Mucosa of gallbladder (tissue), 1 donor: ENCODE measurements at regions not wholly inside any gene's neighbourhood (a gene's known extent, or its start where the extent isn't known, plus 50 kb on each side); places are given as distances from the start of the nearest gene placed in this dataset.

ENCODE experiments used
- DNase-seq: peaks from one replicate; pipeline ENCODE4 v3.0.0-alpha.2; 2020; ENCODE audit warnings: low spot score
- donor health status: DM: no; HTN: no; CAD: no.

DNA sequence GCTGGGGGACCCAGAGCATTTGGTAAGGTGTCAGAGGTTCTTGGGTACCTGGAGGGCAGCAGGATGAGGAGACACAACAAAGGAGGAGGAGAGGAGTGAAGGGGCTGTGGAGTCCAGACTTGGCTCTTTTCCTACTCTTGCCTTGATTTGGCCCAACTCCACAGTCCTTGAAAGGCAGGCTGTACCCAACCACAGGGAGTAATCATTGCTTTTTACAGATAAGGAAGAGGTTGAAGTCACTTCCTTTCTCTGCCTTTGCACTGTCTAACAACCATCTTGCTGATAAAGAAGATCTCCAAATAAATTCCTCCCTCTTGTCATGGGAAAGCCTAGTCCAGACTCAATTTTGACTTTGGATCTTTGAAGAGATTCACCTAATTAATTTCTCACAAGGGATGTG lies 226.8 kb upstream of the HMGA2 start:
- no peak for DNase-seq

DNA sequence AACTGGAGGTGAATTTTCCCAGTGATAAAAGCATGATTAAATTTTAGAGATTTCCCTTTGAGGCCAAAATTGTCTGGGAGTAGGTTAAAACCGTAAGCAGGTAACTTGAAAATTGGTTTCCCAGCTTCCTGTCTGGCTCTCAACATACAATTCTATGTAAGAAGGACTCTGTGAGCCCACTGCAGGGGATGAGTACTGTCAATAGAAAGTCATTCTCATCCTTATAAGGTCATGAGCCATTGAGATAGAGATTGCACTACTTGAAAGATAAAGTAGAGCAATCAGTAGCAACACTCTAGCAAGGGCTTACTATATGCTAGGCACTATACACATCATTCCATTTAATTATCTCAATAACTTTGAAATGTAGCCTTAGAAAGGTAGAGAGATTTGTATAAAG lies 225.6 kb upstream of the HMGA2 start:
- no peak for DNase-seq

DNA sequence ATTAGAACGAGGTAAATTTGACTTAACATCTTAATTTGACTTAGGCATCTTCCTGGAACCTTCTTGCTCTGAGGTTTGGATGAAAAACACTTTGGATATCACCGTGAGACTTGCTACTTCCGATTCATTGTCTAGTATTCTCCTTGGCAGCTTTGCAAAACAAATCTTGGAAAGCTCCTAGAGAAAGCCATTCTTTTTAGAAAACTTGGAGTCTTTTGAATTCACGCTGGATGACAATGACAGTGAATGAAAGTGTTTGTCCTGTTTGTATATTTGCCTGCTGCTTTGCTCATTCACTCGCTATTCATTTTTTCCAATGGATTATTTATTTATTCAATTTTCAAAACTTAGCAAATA lies 222.1 kb upstream of the HMGA2 start:
- no peak for DNase-seq

DNA sequence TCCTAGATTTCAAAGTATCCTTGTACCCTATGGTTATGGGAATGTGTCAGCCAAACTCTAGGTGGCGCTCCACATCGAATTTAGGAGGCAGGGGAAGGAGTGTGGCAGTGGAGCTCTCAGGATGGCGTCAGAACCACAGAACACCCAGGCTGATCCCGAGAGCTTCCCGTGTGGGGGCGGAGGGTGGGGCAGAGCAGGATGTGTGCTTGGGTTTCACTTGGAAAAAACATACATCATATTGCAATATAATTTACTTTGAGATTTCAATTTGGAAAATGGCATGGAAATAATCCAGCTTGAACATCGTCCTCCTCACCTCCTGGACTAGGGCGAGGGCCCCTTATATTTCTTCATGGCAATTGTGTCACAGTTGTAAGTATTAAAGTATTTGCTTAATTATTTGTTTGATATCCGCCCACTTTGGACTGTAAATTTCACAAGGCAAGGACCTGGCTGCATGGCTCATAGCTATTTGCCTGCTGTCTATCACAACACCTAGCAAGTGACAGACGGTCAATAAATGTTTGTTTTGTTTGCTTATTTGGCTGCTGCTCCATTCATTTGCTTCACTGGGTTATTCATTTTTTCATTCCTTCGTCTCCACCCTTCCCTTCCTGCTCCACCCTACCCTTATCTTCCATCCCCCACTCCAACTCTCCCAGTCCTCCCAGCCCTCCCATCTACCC lies 221.5 kb upstream of the HMGA2 start:
- DNase-seq, result peak; percentile 60

DNA sequence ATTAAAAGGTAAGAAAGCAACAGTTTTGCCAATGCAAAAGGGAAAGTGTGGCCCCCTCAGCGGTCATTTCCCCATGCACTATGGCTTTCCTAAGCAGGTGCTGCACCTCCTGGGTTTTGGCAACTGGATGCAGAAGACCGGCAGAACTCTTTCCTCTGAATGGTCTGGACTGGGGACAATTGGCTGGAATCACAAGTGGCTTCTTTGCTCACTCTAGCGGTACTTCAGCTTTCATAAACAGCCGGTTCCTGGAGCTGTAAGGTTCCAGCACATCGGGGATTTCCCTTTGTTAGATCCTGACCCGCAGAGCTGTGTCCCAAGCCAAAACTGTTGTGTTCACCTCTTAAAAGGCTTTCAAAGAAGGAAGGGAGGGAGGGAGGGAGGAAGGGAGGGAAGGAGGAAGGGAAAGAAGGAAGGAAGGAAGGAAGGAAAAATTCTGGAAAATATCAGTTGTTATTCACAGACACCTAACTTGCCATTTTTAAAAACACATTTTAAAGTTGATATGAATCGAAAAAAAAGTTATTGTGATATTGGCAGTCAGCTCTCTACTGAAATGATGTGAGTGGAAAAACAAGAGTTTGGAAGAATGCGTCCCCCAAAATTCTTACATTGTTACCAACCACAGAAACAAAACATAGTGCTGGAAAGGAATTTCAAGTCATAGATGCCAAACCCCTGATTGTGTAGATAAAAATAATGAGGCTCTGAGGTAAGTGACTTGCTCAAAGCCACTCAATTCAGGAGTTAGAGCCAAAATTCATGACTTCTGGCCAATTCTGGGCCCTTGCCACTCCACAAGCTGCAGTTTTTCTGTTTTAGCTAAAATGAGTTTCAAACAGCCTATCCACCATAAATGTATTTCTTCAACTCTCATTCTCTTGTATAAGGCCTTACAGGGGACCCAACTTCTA lies 220.6 kb upstream of the HMGA2 start:
- DNase-seq, result peak; percentile 32

DNA sequence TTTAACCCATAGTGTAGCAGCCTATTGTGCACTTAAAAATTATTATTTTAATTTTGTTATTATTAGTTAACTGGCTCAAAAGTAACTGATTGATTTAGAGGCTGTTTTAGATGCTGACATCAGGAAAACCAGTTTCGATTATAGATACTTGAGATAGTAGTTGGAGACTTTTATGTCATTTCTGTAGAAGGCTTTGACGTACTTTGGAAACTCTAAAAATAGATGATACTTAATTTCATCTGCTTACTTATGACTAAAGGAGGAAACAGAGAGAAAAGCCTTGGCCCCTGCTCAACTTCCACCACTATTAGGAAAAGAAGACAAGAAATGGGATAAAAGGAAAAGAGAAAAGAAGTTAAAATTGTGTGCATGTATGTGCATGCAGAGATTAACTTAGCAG lies 219.3 kb upstream of the HMGA2 start:
- no peak for DNase-seq

DNA sequence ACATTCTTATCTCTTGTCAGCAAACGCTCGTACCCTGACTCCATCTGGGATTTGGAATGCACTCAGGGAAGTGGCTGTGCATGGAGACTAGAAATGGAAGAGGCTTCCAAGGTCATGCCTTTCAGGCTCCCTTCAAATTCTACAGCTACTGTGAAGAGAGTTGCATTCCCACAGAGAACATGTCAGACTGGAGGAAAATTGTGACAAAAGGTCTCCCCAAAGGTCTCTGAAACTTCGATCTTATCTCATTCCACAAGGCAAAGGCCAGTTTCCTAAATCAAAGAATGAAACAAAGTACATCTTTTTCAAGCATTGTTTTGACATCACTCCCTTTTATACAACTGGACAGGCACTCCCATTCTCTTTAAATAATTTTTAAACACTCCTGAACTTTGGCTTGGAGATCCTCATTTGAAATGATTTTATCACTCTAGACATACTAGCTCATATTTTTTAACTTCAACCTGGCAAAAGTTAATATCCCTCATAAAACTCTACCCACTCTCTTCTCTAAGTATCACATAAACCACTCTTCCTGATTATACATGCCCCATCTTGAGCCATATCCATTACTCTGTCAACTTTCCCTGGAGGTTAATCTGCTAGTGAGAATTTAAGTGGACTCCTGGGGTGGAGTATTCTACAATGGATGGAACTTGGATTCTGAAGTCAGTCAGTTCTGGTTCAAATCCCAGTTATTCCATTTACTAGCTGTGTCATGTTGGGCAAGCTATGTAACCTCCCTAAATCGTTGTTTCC lies 218.1 kb upstream of the HMGA2 start:
- no peak for DNase-seq

DNA sequence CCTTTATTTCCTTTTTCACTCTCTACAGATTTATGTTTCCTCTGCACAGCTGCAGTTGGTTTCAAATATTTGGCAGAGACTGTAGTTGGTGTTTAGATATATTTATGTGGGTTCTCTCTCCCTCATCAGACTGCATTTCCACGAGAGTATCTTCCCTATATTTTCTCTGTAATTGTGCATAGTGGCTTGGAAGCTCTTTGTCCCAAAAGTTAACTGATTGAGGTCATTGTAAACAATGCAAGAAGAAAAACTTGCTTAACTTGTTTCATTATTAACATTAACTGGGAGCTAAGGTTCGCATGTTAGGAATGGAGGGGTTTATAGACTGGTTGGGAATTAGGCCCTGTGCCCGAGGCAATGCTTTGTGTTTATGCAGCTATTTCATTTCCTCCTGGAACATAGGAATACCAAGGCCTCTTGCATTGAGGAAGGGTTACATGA lies 216.9 kb upstream of the HMGA2 start:
- peak; percentile 50 for DNase-seq

DNA sequence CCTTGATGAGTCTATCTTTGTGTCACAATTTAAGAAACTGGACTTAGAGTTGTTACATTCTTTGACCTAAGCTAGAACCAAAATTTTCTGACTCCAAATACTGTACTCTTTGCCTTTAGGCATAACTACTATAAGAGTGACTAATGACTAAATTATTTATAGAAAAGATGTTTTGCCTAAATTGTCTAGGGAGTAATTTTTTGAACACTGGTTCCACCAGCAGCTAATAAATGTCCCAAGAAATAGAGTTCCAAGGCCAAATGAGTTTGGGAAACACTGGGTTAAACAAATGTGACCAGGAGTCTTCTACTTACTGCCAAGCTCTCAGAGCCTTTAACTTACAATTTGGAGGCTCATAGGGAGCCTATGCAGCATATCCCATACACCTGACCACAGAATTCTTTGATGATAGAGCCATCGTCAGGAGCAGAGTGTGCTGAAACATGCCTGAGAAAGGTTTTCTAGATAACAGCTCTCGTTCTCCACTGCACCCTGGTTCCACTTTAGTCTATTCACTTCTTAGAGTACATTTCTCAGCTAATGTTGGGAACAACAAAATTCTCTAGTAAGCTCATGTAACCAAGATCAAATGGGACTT lies 215.9 kb upstream of the HMGA2 start:
- DNase-seq, result no peak

DNA sequence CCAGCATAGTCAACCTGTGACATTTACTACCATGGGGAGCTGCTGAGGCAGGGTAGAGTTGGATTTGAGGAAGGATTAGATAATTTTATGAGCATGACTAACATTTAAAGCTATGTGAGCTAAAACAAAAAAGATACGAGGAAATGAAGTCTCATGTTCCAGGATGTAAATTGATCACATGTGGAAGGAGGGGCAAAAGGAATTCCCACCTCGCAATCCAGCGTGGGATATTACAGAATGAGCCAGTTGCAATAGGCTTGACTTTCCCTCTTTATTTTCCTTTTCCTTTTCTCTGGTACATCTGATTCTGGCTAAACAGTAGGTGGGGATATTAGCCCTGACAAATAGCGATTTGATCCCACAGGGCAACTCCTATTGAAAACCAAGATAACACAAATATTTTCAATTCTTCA lies 214.9 kb upstream of the HMGA2 start:
- DNase-seq, result no peak

DNA sequence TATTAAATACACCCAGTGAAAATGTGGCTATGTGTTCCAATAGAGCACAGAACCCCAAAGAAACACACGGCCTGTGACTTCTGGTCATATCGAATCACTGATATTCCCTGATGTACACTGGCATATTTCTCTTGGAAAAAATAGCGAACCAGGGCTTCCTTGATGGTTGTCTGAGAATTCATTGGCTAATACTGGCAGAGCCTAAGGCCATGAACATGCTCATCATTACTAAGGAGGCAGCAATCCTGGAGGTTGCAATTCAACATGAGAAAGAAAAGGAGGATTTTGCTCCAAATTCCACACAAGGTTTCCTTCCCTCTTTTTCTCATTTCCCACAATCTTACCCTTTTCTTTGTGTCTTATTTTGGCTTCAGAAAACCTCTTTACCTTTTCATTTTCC lies 212.9 kb upstream of the HMGA2 start:
- no peak for DNase-seq

DNA sequence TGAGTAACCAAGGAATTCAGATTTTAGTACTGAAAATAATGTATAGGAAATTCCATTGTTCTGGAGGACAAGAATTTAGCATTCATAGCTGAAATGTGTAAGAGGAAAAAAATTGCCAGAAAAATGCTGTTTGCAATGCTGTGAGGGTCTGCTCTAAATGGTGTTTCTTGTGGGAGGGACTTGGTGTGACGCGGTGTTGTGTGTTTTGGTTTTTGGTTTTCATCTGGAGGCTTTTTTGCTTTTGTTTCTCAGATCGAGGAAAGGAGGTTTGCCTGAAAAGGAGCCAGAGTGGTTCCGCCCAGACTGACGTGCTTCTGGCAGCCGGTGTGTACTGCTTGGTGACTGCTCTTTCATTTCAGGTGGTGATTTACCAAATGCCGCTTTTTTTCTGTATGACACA lies 211.8 kb upstream of the HMGA2 start:
- no peak for DNase-seq

DNA sequence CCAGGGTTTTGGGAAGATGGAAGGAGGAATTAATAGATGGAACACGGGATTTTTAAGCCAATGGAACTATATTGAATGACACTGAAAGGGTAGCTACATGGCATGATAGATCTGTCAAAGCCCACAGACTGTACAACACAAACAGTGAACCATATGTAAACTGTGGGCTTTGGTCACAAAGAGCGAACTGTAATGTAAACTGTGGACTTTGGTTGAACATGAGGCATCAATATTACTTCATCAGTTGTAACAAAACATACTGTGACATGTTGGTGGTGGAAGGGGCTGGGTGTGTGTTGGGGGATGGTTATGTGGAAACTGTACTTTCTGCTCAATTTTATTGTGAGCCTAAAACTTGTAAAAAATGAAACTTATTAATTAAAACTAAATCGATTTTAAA lies 210.6 kb upstream of the HMGA2 start:
- no peak for DNase-seq

DNA sequence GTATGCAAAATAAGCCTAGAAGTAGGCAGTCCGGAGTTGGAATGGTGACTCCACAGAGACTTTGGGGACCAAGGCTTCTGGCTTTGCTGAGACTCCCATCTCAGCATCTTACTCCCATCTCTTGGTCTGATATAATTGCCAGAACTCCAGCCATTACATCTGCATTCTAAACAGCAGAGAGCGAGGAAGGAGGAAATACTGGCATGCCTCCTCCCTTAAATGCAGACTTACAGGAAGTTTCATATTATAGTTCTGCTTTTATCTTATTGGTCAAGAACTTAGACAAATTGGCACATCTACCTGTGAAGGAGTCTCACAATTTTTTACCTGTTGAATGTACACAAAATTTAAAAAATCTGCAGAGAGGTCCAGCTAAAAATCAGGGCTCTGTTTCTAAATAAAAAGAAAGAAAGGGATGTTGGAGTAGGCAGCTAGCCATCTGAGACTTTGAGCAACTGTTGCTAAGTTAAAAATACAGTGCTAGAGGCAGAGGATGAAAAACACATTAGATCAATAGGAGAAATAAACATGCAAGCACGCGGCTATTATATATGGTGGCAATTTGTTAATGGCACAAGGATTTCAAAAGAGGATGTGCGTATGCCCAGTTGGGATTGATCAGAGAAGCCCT lies 209.9 kb upstream of the HMGA2 start:
- DNase-seq, result no peak

DNA sequence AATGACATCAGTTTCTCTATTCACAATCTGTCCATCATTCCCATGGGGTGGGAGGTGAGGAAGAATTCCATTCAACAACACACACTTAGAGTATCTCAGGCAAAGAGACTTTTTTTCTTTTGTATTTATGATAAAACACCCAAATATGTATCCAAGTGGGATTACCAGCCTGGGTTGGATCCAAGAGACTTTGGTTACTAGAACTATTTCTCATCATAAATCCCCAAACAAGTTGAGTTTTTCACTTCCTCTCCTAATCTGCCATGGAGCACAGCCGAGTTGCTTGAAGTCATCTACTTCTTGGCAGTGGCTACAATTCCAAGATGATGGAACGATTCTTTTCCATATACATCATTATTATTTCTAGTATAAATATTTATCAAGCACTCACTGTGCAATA lies 209.2 kb upstream of the HMGA2 start:
- no peak for DNase-seq

DNA sequence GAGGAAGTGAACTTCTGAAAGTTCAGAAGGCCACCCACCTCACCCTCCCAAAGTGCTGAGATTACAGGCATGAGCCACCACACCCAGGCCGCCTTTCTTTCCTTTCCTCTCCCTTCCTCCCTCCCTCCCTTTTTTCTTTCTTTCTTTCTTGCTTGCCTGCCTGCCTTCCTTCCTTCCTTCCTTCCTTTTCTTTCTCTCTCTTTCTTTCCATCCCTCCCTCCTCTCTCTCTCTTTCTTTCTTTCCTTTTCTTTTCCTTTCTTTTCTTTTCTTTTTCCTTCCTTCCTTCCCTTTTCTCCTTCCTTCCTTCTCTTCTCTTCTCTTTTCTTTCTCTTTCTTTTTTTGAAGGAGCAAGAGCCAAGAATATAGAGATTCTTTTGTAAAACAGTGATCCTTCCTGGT lies 208.3 kb upstream of the HMGA2 start:
- DNase-seq, result no peak

DNA sequence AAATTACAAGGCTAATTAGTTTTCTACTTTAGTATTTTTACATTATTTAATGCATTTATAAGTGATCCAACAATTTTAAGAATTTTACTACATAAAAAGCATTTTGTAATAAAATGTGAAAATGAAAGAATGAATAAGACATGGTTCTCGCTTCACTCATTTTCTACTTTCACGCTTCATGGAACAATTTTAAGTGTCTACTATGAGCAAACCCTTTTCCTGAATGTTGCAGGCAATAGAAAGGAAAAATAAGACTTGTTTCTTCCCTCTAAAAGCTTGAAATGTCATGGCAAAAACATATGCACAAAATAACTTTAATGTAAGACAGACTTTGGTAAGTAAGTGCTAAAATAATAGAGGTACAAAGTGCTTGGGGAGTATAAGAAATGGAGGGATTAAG lies 205.7 kb upstream of the HMGA2 start:
- no peak for DNase-seq

DNA sequence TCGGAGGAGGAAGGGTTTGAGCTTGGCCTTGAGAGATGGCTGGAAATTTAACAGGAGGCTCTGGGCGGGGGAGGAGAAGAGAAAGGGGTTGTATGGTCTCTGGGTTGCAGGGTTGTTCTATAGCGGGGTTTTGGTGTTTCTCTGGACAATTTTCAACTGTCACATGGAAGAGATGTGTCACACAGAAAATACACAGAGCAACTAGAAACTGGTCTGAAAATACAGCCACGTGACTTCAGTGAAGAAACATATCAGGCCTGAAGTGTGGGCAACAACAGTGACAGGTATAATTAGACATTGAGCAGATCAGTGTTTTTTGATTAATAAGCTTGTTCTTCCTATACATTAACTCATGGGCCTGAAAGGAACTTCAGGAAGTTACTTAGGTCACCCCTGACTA lies 205.3 kb upstream of the HMGA2 start:
- DNase-seq, result no peak

DNA sequence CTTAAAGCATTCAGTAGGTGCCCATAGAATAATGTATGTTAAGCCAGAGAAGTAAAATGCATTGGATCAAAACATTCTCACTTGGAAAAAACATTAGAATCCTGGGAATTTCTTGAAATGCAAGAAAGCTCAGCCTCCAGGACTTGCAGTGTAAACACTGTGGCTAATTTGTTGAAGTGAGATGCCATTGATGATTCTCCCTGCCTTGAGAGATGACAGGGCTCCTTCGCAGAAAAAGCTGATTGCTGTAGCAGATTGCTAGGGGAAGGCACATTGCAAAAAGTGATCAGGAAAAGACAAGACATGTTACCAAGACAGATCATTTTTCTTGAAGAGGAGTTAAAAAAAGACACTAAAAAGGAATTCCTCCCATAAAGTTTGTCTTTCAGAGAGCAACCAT lies 204.2 kb upstream of the HMGA2 start:
- no peak for DNase-seq

DNA sequence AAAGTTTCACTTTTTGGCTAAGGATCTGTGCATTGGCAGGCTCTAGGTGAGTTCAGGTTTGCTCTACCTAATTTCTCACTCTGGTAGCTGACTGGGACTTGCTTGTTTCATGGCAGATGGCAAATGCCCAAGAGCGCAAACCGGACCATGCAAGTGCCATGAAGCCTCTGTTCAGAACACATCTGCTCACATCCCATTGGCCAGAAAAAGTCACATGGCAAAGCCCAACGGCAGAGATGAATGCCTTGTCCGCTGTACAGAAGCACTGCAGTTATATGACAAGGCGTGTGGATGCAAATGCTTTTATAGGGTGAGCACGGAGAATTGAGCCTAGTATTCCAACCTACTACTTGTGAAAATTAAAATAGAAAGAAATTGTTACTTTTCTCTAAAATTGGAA lies 202.2 kb upstream of the HMGA2 start:
- DNase-seq, result no peak

DNA sequence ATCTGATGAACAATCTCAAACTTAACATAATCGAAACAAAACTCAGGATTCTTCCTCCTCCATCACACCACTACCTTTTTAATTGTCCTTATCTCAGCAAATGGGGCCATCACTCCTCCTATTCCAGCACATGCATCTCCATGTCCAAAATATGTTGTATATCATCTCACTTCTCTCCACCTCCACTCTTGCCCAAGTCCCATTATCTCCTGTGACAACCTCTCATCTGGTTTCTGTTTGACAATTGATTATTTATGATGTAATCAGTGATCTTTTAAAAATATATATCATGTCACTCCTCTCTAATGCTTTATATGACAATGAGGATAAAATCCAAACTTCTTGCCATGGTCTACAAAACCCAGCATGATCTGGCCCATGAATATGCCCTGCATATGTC lies 200.8 kb upstream of the HMGA2 start:
- DNase-seq, result no peak

DNA sequence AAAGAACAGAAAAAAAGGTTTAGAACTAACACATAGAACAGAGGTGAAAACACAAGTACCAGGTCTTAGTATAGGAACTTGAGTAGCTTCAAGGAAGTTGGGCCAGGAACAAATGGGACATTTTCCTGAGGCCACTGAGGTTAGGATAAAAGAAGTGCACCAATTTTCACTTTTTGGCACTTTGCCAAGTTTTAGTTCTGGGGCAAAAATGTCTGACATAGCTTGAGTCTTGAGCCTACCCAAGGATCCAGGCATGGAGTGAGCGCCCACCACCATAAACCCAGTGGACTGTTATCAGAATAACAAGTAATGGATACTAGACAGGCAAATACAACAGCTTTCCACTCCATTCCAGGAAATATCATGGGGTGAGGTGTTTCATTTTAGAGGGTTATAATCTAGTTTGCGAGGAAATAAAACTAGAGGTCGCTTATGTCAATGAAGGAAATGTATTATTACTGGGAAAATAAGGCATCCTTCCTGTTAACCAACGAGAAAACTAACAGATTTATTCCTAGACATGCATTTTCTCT lies 199.7 kb upstream of the HMGA2 start:
- DNase-seq, result no peak
